IMR-90 (cell line): ENCODE measurements at regions not wholly inside any gene's neighbourhood (a gene's known extent, or its start where the extent isn't known, plus 50 kb on each side); places are given as distances from the start of the nearest gene placed in this dataset.
"Not testable (repeated sequence)": the region's sequence is repeated elsewhere in the genome, so short reads cannot be mapped to it uniquely, and the experiment has no call there.

Experiments
- ATAC-seq: fragments of 200-7000 bp; cut with Tn5 transposase; 2 replicates; pipeline ENCODE4 v1.9.1; 2020; ENCODE audit warnings: low read depth, mild to moderate bottlenecking, moderate library complexity
- BruUV-seq: library from RNA; stranded (reverse); fragments of 400-500 nt; replicated peaks from 2 replicates; lab custom pipeline; 2021; lab: Mats Ljungman, UMichigan
- CTCF ChIA-PET: fragments of 300-600 bp; formaldehyde crosslinking; extraction: SDS; loops from one replicate; lab custom pipeline; 2021; ENCODE audit warnings: antibody characterized with exemption; lab: Yijun Ruan, JAX
- POLR2A ChIA-PET: fragments of 300-600 bp; sonication (Branson Sonifier 250); formaldehyde crosslinking; loops from one replicate; lab custom pipeline; 2022; ENCODE audit warnings: antibody characterized with exemption; ENCODE audit not compliant: unreplicated experiment; lab: Charles Lee
- DNase-seq: peaks from one replicate; pipeline ENCODE4 v3.0.0; 2013
- H2AFZ ChIP-seq: replicated peaks from 2 replicates; pipeline ENCODE3; 2013; ENCODE audit warnings: low read length, mild to moderate bottlenecking; ENCODE audit not compliant: poor library complexity
- H2AK5ac ChIP-seq: 2 replicates; pipeline ENCODE4 v1.6.1; 2013; ENCODE audit warnings: low read depth, low read length, inconsistent platforms
- H2AK9ac ChIP-seq: replicated peaks from 2 replicates; pipeline ENCODE3; 2013; ENCODE audit warnings: mild to moderate bottlenecking, low read depth, low read length, moderate library complexity; ENCODE audit not compliant: poor library complexity
- H2BK120ac ChIP-seq: 2 replicates; pipeline ENCODE4 v1.6.1; 2013; ENCODE audit warnings: low read depth, low read length, inconsistent platforms
- H2BK15ac ChIP-seq: 3 replicates; pipeline ENCODE4 v1.6.1; 2013; ENCODE audit warnings: low read depth, low read length, inconsistent platforms
- H2BK20ac ChIP-seq: 2 replicates; pipeline ENCODE4 v1.6.1; 2013; ENCODE audit warnings: low read depth, mild to moderate bottlenecking, inconsistent platforms, low read length, moderate library complexity
- H2BK5ac ChIP-seq: 2 replicates; pipeline ENCODE4 v1.6.1; 2013; ENCODE audit warnings: mild to moderate bottlenecking, low read depth, low read length, inconsistent platforms; ENCODE audit not compliant: poor library complexity, severe bottlenecking
- H3K14ac ChIP-seq: replicated peaks from 2 replicates; pipeline ENCODE4 v1.6.1; 2013; ENCODE audit warnings: low read depth, low read length, inconsistent platforms
- H3K18ac ChIP-seq: 2 replicates; pipeline ENCODE4 v1.6.1; 2013; ENCODE audit warnings: low read depth, low read length, control low read depth
- H3K23ac ChIP-seq: 2 replicates; pipeline ENCODE4 v1.6.1; 2013; ENCODE audit warnings: low read depth, low read length, inconsistent platforms
- H3K27ac ChIP-seq: 2 replicates; pipeline ENCODE4 v1.5.1; 2013; ENCODE audit warnings: mild to moderate bottlenecking, control low read depth, low read length; ENCODE audit not compliant: insufficient read depth
- H3K27me3 ChIP-seq: 2 replicates; pipeline ENCODE4 v1.6.1; 2013; ENCODE audit warnings: low read length; ENCODE audit not compliant: control insufficient read depth, insufficient read depth
- H3K36me3 ChIP-seq: 2 replicates; pipeline ENCODE4 v1.6.1; 2013; ENCODE audit warnings: low read length, mixed read lengths; ENCODE audit not compliant: control insufficient read depth, insufficient read depth
- H3K4ac ChIP-seq: 2 replicates; pipeline ENCODE4 v1.6.1; 2013; ENCODE audit warnings: low read depth, low read length, inconsistent platforms
- H3K4me1 ChIP-seq: 2 replicates; pipeline ENCODE4 v1.6.1; 2013; ENCODE audit warnings: low read length, mixed read lengths; ENCODE audit not compliant: control insufficient read depth, insufficient read depth
- H3K4me2 ChIP-seq: 2 replicates; pipeline ENCODE4 v1.6.1; 2013; ENCODE audit warnings: low read depth, mild to moderate bottlenecking, control low read depth, low read length, moderate library complexity
- H3K4me3 ChIP-seq: 2 replicates; pipeline ENCODE4 v1.5.1; 2013; ENCODE audit warnings: low read depth, mild to moderate bottlenecking, control low read depth, low read length, moderate library complexity; ENCODE audit not compliant: insufficient read depth
- H3K56ac ChIP-seq: 2 replicates; pipeline ENCODE4 v1.6.1; 2013; ENCODE audit warnings: low read length, inconsistent platforms; ENCODE audit not compliant: insufficient read depth; ENCODE audit errors: extremely low read depth
- H3K79me1 ChIP-seq, 2 experiments: 2 replicates each; pipeline ENCODE4 v1.6.1; 2013; ENCODE audit warnings: low read length in 2 of 2, inconsistent platforms in 1 of 2, low read depth in 1 of 2
- H3K9ac ChIP-seq: 2 replicates; pipeline ENCODE4 v1.6.1; 2013; ENCODE audit warnings: low read depth, low read length, control low read depth
- H3K9me1 ChIP-seq: 2 replicates; pipeline ENCODE4 v1.6.1; 2013; ENCODE audit warnings: low read length, inconsistent platforms; ENCODE audit not compliant: insufficient read depth
- H3K9me3 ChIP-seq: 2 replicates; pipeline ENCODE4 v1.6.1; 2013; ENCODE audit warnings: low read length; ENCODE audit not compliant: control insufficient read depth, insufficient read depth
- H4K20me1 ChIP-seq: 2 replicates; pipeline ENCODE4 v1.6.1; 2013; ENCODE audit warnings: low read length, inconsistent platforms; ENCODE audit not compliant: insufficient read depth
- H4K5ac ChIP-seq: 2 replicates; pipeline ENCODE4 v1.6.1; 2013; ENCODE audit warnings: mild to moderate bottlenecking, low read depth, low read length, control low read depth
- H4K8ac ChIP-seq, 2 experiments: 2 replicates each; pipeline ENCODE4 v1.6.1; 2013; ENCODE audit warnings: low read depth in 2 of 2, low read length in 2 of 2, control low read depth in 1 of 2, inconsistent platforms in 1 of 2
- H4K91ac ChIP-seq: 2 replicates; pipeline ENCODE4 v1.6.1; 2013; ENCODE audit warnings: low read depth, low read length, inconsistent platforms; ENCODE audit not compliant: insufficient read depth
- WGBS, 2 experiments: methylation state at CpG; one replicate each; pipeline versions ENCODE4 v1.1.5 to v1.1.7; 2013; ENCODE audit warnings: missing lambda C conversion rate in 2 of 2; ENCODE audit not compliant: insufficient read length in 1 of 2; ENCODE audit errors: extremely low coverage in 2 of 2; 5-methylcytosine and 5-hydroxymethylcytosine counted together
- dilution Hi-C: fragments of 300-500 bp; cut with HindIII; formaldehyde crosslinking; loops from one replicate; pipeline ENCODE4 v1.14.3; 2018; ENCODE audit warnings: low sequenced_read_pairs; ENCODE audit not compliant: unreplicated experiment
- in situ Hi-C: fragments of 300-500 bp; cut with MboI; formaldehyde crosslinking; loops from 3 replicates; pipeline ENCODE4 v1.14.3; 2019; ENCODE audit warnings: low sequenced_read_pairs, inconsistent platforms, mixed read lengths
- intact Hi-C: fragments of 100-400 bp; cut with micrococcal nuclease; formaldehyde crosslinking; loops from 2 replicates; pipeline ENCODE4 v1.10.0; 2022

DNA sequence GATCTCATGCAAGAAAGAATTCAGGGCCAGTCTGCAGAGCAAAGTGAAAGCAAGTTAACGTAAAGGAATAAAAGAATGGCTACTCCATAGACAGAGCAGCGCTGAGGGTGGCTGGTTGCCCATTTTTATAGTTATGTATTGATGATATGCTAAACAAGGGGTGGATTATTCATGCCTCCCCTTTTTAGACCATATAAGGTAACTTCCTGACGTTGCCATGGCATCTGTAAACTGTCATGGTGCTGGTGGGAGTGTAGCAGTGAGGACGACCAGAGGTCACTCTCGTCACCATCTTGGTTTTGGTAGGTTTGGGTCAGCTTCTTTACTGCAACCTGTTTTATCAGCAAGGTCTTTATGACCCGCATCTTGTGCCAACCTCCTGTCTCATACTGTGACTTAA is 76.5 kb upstream of the VRK1 start:
- H3K23ac ChIP-seq, H2BK5ac ChIP-seq, CTCF ChIA-PET, intact Hi-C loops, H2BK20ac ChIP-seq, H3K4me1 ChIP-seq, H3K9me3 ChIP-seq, H2BK120ac ChIP-seq, H3K4ac ChIP-seq, H3K56ac ChIP-seq, H3K4me2 ChIP-seq, H2AK5ac ChIP-seq, in situ Hi-C loops, H3K18ac ChIP-seq, H4K91ac ChIP-seq, H2AK9ac ChIP-seq, H3K79me1 ChIP-seq, H3K4me3 ChIP-seq, H3K27me3 ChIP-seq, H2BK15ac ChIP-seq, dilution Hi-C loops, POLR2A ChIA-PET, H3K14ac ChIP-seq, H3K9ac ChIP-seq, H4K20me1 ChIP-seq, ATAC-seq, H4K8ac ChIP-seq, DNase-seq, H3K9me1 ChIP-seq, H4K5ac ChIP-seq, H2AFZ ChIP-seq, BruUV-seq, H3K36me3 ChIP-seq, H3K27ac ChIP-seq: not testable (repeated sequence)
- no CpG with 5 or more reads among the region's 6 CpGs for WGBS, 2 experiments
